GM19463 (cell line): ENCODE measurements at regions not wholly inside any gene's neighbourhood (a gene's known extent, or its start where the extent isn't known, plus 50 kb on each side); places are given as distances from the start of the nearest gene placed in this dataset.

Experiments used
- ATAC-seq: cut with Tn5 transposase; IDR thresholded peaks from one replicate; pipeline ENCODE4 v1.9.1; 2021; ENCODE audit warnings: mild to moderate bottlenecking, moderate library complexity; ENCODE audit not compliant: unreplicated experiment

GRCh38 chr4:111770514-111770913 lies 374.7 kb upstream of the FAM241A start:
- no peak for ATAC-seq

- ATAC-seq = no peak
These were observed 371.4 kb upstream of the FAM241A start for GRCh38 chr4:111773858-111774257.

DNA sequence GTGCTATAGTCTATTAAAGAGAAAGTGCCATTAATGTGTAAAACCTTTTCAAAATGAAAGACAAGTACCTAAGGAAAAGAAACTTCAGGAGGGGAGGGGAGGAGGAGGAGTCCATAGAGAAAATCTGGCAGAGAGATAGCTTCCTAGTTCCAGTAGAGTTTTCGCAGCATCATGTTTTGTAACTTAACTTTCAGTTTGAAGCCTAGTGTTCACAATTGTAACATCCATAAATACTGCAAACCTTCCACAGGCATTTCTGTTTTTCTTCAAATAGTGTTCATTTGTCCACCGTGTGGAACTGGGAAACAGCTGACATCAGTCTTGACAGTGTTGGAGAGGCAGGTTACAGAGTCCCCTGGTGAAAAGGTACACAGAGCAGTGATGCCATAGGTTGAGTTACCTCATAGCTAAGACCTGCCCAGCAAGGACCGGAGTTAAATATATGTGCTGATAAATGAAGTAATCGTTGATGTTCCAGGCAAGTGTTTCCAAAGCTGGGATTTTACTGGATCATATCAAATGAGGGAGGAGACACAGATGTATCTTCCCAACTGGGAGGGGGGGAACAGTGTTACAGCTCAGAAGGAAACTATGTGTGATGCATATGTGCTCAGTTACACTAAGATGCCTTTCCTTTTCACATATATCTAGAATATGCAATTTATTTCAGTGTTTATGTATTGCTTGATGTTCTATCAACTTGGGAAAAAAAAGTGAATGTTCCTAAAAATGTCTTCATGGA lies 369.5 kb upstream of the FAM241A start:
- ATAC-seq = no peak

GRCh38 chr4:111776561-111776960 lies 368.7 kb upstream of the FAM241A start:
- no peak for ATAC-seq

- no peak for ATAC-seq
These were observed 366.7 kb upstream of the FAM241A start for GRCh38 chr4:111778543-111778942.

GRCh38 chr4:111780965-111781364 lies 364.3 kb upstream of the FAM241A start:
- ATAC-seq = no peak

GRCh38 chr4:111781611-111782010 lies 363.6 kb upstream of the FAM241A start:
- no peak for ATAC-seq

DNA sequence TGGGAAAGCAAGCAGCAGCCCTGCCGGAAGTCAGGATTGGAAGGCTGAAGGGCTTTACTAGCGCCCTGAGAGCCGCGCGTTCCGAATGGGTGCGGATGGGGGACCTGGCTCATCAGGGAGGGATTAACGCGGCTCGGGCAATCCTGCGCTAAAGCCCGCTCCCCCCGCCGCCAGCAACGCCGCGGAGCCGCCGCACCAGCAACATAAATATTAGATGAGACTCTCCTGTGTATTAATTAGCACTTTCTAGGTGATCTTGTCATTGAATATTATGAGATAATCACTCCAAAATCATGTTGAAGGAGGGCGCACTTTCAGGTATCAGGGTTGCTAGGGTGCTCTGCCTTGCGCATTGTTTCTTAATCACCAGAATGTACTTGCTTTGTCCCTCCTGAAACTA lies 357.2 kb upstream of the FAM241A start:
- ATAC-seq = no peak

- no peak for ATAC-seq
These were observed 355.2 kb upstream of the FAM241A start for GRCh38 chr4:111789901-111790640.

GRCh38 chr4:111792632-111793031 lies 352.6 kb upstream of the FAM241A start:
- no peak for ATAC-seq

GRCh38 chr4:111793433-111794091 lies 351.7 kb upstream of the FAM241A start:
- no peak for ATAC-seq

- no peak for ATAC-seq
These were observed 347.6 kb upstream of the FAM241A start for GRCh38 chr4:111797455-111798163.

- ATAC-seq = no peak
These were observed 346.4 kb upstream of the FAM241A start for GRCh38 chr4:111798840-111799239.

DNA sequence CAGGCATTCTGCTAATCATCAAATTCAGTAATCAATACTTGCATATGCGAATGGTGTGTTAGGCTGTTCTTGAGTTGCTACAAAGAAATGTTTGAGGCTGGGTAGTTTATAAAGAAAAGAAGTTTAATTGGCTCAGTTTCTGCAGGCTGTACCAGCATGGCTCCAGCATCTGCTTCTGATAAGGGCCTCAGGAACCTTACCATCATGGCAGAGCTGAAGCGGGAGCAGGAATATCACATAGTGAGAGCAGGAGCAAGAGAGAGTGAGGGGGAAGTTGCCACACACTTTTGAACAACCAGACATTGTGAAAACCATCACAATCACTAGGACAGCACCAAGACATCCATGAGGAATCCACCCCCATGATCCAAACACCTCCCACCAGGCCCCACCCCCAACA lies 344.7 kb upstream of the FAM241A start:
- ATAC-seq = no peak

DNA sequence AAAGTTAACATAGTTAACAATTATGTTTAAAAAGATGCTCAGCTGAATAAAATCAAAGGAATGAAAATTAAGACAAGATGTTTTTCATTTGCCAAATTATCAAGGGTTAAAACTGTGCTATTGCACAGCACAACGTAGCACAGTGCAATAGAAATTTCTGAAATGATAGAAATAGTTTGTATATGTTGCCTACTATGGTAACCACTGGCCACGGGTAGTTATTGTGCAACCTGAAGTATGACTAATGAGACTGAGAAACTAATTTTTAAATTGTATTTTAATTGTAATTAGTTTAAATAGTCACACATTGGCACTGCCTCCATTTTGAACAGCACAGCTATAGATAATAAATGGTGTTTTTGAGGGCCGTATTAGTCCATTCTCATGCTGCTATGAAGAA lies 343.1 kb upstream of the FAM241A start:
- ATAC-seq = no peak

DNA sequence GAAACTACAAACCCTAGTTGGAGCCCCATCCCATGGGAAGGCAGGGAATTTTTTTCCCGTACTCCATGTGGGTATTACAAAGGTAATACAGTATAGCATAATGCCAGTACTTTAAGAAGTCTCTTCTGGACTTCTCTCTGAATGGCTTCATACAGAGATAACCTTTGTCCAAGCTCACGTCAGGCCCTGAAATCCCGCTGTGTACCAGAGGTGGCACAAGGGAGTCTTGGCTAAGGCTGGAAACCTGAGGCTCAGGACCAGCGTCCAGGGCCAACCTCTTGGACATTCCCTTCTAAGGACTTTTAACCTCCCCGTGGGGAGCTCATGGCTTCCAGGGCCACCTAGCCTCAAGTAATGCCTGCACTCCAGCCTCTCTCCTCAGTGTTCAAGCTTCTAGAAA lies 338.9 kb upstream of the FAM241A start:
- no peak for ATAC-seq

DNA sequence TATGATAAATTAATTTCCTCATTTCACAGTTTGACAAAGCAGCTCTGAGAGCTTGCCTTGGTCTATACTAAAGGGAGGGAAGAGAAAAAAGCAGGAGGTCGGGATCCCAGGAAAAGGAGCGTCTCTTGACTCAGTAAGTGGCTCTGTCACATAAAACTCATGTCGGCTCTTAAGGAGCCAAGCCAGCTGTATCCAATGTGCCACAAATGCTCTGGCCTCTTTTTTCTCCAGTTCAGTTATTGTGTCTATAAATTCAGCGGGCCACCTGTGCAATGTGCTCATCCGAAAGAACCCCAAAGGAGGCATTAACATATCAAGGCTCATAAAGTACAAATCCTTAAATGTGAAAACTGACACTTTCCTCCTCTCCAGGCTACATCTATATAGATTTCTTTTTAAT lies 337.7 kb upstream of the FAM241A start:
- ATAC-seq = no peak

DNA sequence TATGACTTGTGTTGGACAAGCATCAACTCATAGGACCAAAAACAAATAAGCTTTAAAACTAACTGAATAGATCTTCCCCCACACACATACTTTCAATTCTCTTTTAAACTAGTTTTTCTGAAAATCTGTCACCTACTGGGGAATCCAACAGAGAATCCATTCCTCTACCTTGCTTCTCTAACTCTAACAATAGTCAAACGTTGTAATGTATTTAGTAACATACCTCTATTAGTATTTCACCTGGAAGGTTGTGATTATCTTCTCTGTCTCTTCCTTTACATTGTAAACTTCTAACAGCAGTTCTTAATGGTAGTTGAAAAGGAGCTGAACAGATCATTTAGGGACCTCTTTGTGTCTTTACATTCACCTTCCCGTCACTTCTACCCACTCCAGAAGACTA lies 337.1 kb upstream of the FAM241A start:
- ATAC-seq = no peak

DNA sequence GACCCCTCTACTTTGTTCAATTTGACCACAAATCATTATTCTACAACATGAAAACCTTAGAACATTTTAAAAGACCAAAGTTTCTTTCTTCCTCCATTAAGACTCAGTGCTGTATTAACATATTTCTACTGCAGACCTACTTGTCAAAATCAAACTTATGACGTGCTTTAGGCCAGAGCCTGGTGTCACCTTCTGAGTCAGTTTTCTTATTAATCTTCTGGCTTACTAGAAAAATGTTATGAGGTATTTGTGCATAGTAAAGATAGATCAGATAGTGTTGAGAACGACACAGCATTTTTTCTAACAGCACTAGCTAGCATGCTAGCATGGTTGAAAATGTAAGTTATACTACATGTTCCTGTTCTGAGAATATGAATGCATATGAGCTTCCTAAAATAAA lies 333.6 kb upstream of the FAM241A start:
- ATAC-seq = no peak

DNA sequence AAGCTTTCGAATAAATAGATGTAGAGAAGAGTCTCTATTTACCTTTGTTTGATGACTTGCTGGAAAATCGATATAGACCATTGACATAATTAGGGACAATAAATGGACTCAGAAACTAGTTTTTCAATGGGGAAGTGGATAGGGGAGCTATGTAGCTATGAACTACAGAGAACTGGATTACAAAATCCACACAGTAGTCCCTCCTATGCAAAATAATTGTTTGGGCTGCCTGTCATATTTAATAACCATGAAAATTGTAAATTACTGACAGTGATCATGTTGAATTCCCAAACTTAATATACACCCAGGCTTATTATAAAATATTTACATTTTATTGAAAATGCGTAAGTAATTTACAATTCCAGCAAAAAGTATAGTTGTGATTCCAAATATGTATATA lies 333.1 kb upstream of the FAM241A start:
- ATAC-seq = no peak

DNA sequence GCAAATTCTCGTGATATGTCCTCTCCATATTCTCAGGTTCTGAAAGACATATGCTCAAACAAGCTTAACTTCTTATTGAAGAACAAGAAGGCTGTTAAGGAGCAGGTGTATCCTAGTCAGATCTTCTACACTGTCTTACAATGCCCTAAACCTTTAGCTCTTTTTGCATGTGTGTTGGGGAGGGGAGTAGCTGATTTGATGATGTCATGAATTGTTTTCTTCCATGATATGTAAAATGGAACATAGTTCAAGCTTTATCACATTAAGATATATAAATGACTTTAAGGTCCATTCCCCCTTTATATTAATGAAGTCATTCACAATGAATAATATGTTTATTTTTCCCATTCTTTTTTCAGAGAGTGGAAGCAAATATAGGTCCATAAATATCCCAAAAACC lies 332.5 kb upstream of the FAM241A start:
- no peak for ATAC-seq
